Keratinocyte (primary cell): ENCODE measurements at regions not wholly inside any gene's neighbourhood (a gene's known extent, or its start where the extent isn't known, plus 50 kb on each side); places are given as distances from the start of the nearest gene placed in this dataset.

ENCODE experiments used
- DNase-seq: peaks from one replicate; pipeline ENCODE4 v3.0.0-alpha.2; 2011; ENCODE audit warnings: low read depth, missing footprints, low spot score
- FAIRE-seq: peaks from 2 replicates; lab custom pipeline; 2011; peaks lifted over from hg19 to GRCh38; lab: Jason Lieb, UNC
- H2AFZ ChIP-seq: 2 replicates; pipeline ENCODE4 v1.6.0; 2012; ENCODE audit warnings: low read length, control low read depth, inconsistent platforms; ENCODE audit not compliant: control insufficient read depth
- H3K27ac ChIP-seq: 2 replicates; pipeline ENCODE4 v1.5.1; 2011; ENCODE audit warnings: low read length; ENCODE audit not compliant: control insufficient read depth, insufficient read depth
- H3K27me3 ChIP-seq: 3 replicates; pipeline ENCODE4 v1.6.0; 2011; ENCODE audit warnings: low read length; ENCODE audit not compliant: control insufficient read depth, insufficient read depth; ENCODE audit errors: extremely low read depth
- H3K36me3 ChIP-seq, 2 experiments: 2 replicates in 1 of 2; 3 replicates in 1 of 2; pipeline ENCODE4 v1.5.1; 2011; ENCODE audit warnings: low read length in 2 of 2, mild to moderate bottlenecking in 1 of 2; ENCODE audit not compliant: control insufficient read depth in 2 of 2, insufficient read depth in 2 of 2; ENCODE audit errors: extremely low read depth in 1 of 2
- H3K4me1 ChIP-seq: 3 replicates; pipeline ENCODE4 v1.5.1; 2011; ENCODE audit warnings: low read length; ENCODE audit not compliant: control insufficient read depth, insufficient read depth; ENCODE audit errors: extremely low read depth
- H3K4me2 ChIP-seq: 3 replicates; pipeline ENCODE4 v1.6.0; 2011; ENCODE audit warnings: low read depth, low read length; ENCODE audit not compliant: control insufficient read depth, insufficient read depth; ENCODE audit errors: extremely low read depth
- H3K4me3 ChIP-seq, 3 experiments: fragments of 200-600 bp in 1 of 3; sonication (generic) in 1 of 3; 2 replicates in 2 of 3; 3 replicates in 1 of 3; pipeline ENCODE4 v1.5.1; 2011 to 2016; ENCODE audit warnings: low read length in 3 of 3, mild to moderate bottlenecking in 3 of 3, control low read depth in 2 of 3, inconsistent platforms in 1 of 3, low read depth in 1 of 3, mixed read lengths in 1 of 3, mixed run types in 1 of 3, moderate library complexity in 1 of 3; ENCODE audit not compliant: control insufficient read depth in 2 of 3, insufficient read depth in 2 of 3; ENCODE audit errors: extremely low read depth in 1 of 3
- H3K79me2 ChIP-seq: 2 replicates; pipeline ENCODE4 v1.6.0; 2012; ENCODE audit warnings: low read length; ENCODE audit not compliant: control insufficient read depth, insufficient read depth
- H3K9ac ChIP-seq: 3 replicates; pipeline ENCODE4 v1.6.0; 2011; ENCODE audit warnings: low read length; ENCODE audit not compliant: control insufficient read depth, insufficient read depth; ENCODE audit errors: extremely low read depth
- H3K9me1 ChIP-seq: 3 replicates; pipeline ENCODE4 v1.6.0; 2011; ENCODE audit warnings: low read length; ENCODE audit not compliant: control insufficient read depth, insufficient read depth; ENCODE audit errors: extremely low read depth
- H3K9me3 ChIP-seq: 2 replicates; pipeline ENCODE4 v1.5.1; 2012; ENCODE audit warnings: low read depth, low read length; ENCODE audit not compliant: control insufficient read depth
- H4K20me1 ChIP-seq: 3 replicates; pipeline ENCODE4 v1.6.0; 2011; ENCODE audit warnings: low read length; ENCODE audit not compliant: control insufficient read depth, insufficient read depth; ENCODE audit errors: extremely low read depth
- CTCF ChIP-seq, 3 experiments: IDR thresholded peaks in 1 of 3; conservative IDR thresholded peaks in 1 of 3; optimal IDR thresholded peaks in 1 of 3; 2 replicates in 2 of 3; 3 replicates in 1 of 3; pipeline versions ENCODE3 to v1.5.1; 2011; ENCODE audit warnings: low read length in 3 of 3, mild to moderate bottlenecking in 3 of 3, moderate library complexity in 2 of 3, control low read depth in 1 of 3, inconsistent platforms in 1 of 3; ENCODE audit not compliant: insufficient read depth in 2 of 3; ENCODE audit errors: extremely low read depth in 1 of 3
- EZH2 ChIP-seq: IDR thresholded peaks from one replicate; pipeline ENCODE4 v1.6.1; 2012; ENCODE audit warnings: inconsistent platforms, mild to moderate bottlenecking, low read length, moderate library complexity
- dilution Hi-C: fragments of 300-500 bp; cut with MboI; formaldehyde crosslinking; loops from one replicate; pipeline ENCODE4 v1.7.0; 2020; ENCODE audit warnings: low sequenced_read_pairs; ENCODE audit not compliant: extremely low pct_ligation_motif_present

DNA sequence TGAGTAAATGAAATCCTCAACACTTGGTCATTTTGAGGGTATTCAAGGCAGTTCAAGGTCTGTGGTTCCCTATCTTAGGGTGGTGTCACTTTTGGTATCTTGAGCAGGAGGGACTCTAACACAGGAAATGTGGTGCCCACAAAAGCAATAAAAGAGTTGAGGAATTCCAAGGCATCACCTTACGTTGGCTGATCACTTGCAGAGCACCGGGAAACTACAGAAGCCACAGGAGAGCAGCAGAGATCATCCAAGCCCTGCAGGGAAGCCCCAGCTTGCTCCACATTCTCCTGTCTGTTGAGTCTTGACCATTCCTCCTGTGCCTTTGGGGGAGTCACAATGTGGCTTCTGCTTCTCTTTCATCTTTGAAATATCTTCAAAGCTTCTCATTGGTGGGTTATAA, 565.8 kb upstream of the ADARB2 start:
- FAIRE-seq: no peak
- no peak overlapping the region for H3K27ac ChIP-seq
- H3K27me3 ChIP-seq: no peaks in the 10 kb centered on the region
- no peak overlapping the region for H2AFZ ChIP-seq
- H3K79me2 ChIP-seq: no peaks in the 10 kb centered on the region
- H3K36me3 ChIP-seq: no peaks in the 10 kb centered on the region
- no peaks in the 10 kb centered on the region for H3K4me1 ChIP-seq
- H4K20me1 ChIP-seq: no peaks in the 10 kb centered on the region
- no peak overlapping the region for H3K9ac ChIP-seq
- peaks cover 2% of the 10 kb centered on the region for H3K9me3 ChIP-seq
- TF ChIP-seq CTCF (optimal IDR thresholded peaks at IDR 0.05 in 1 of 3, IDR thresholded peaks at IDR 0.05 in 1 of 3, conservative IDR thresholded peaks at IDR 0.05 in 1 of 3; ENCODE audit: extremely low read depth in 1 of 3, insufficient read depth in 2 of 3, low read length in 3 of 3) (no peak), EZH2 (no peak)
- H3K4me3 ChIP-seq: no peak overlapping the region
- H3K4me2 ChIP-seq: no peak overlapping the region
- no peaks in the 10 kb centered on the region for H3K9me1 ChIP-seq
- dilution Hi-C loops: no loop called here
- no peak for DNase-seq

GRCh38 chr10:2301227-2301626, 563.9 kb upstream of the ADARB2 start:
- dilution Hi-C loops: no loop called here
- Histone ChIP-seq H3K4me2 (no peak overlapping the region), H3K79me2 (no peaks in the 10 kb centered on the region), H3K4me3 (no peak overlapping the region), H3K27ac (no peak overlapping the region), H3K9me1 (no peaks in the 10 kb centered on the region), H3K27me3 (no peaks in the 10 kb centered on the region), H3K36me3 (no peaks in the 10 kb centered on the region), H3K9me3 (peaks cover 2% of the 10 kb centered on the region), H2AFZ (no peak overlapping the region), H3K9ac (no peak overlapping the region), H3K4me1 (no peaks in the 10 kb centered on the region), H4K20me1 (no peaks in the 10 kb centered on the region)
- no peak for TF ChIP-seq EZH2
- no peak for TF ChIP-seq CTCF (optimal IDR thresholded peaks at IDR 0.05 in 1 of 3, IDR thresholded peaks at IDR 0.05 in 1 of 3, conservative IDR thresholded peaks at IDR 0.05 in 1 of 3; ENCODE audit: extremely low read depth in 1 of 3, insufficient read depth in 2 of 3, low read length in 3 of 3)
- FAIRE-seq (no peak), DNase-seq (no peak)
